NCI-H1694 (cell line): ENCODE measurements at regions not wholly inside any gene's neighbourhood (a gene's known extent, or its start where the extent isn't known, plus 50 kb on each side); places are given as distances from the start of the nearest gene placed in this dataset.

Experiments used
- DNase-seq: peaks from one replicate; lab custom pipeline; 2025; lab: John Stamatoyannopoulos, UW

DNA sequence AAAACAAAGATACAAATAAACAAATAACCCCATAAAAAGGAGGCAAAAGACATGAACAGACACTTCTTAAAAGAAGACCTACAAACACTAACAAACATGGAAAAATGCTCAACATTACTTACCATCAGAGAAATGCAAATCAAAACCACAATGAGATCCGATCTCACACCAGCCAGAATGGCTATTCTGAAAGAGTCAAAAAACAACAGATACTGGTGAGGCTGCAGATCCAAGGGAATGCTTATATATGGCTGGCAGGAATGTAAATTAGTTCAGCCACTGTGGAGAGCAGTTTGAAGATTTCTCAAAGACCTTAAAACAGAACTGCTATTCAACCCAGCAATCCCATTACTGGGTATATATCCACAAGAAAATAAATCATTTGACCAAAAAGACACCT is 80.4 kb upstream of the NRP1 start:
- DNase-seq = no peak

DNA sequence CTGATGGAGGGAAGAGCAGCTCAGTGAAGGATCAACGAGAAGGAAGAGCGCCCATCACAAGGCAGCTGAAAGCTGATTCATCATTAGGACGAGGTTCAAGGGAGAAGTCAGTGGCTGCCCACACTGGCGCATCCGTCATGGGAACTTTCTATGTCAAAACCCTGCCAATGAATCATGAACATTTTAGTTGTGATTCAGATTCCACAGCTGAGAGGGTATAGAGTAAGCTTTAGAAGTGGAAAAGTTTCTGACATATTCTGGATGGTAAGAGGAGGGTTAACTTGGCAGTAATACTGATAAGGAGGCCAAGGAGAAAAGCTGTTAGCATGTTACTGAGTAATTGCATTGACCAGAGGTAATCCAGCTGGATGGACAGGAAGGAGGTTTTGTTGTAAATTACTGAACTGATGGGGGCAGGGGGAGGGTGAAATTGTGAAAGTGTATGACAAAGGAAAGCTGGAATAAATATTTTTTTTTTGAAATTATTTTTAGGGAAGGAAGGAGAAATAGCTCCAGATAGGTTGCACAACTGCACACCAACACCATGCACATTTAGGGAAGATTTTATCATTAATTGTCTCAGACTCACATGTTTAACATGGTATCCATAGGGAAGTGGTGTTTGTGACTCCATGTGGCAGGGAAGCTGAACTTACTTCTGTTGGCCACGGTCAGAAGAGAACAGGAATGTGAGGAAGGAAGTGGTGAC is 78.3 kb upstream of the NRP1 start:
- no peak for DNase-seq

DNA sequence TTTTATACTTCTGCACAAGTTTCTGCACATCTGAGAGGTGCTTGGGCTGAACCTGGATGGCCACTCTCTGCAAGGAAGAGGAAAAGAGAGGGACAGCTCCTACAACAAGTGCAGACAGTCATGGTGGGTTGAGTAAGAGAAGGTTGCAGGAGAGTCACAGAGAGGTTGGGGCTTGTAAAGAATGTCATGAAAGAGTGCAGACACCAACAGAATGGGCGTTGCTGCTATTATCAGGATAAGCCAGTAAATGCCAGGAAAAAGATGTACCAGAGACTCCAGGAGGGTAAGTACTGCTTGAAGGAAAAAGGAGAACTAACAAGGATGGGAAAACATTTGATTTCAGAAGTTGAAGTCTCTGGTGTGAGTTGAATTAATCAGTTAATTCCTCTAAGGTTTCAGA is 77.8 kb upstream of the NRP1 start:
- DNase-seq = no peak

DNA sequence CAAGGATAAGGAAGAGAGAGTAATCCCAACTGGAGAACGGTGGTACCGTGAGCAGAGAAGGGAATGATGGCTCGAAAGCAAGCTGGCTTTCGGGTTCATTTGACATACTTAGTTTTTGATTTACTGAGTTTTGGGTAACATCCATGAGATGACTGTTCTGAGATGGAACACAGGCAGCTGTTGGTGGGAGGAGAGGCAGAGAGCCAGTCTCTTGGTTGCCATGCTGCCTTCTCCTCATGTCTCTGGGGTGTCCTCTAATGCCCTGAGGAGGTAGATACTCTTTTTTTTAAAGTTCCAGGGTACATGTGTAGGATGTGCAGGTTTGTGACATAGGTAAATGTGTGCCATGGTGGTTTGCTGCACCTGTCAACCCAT is 76.4 kb upstream of the NRP1 start:
- no peak for DNase-seq

DNA sequence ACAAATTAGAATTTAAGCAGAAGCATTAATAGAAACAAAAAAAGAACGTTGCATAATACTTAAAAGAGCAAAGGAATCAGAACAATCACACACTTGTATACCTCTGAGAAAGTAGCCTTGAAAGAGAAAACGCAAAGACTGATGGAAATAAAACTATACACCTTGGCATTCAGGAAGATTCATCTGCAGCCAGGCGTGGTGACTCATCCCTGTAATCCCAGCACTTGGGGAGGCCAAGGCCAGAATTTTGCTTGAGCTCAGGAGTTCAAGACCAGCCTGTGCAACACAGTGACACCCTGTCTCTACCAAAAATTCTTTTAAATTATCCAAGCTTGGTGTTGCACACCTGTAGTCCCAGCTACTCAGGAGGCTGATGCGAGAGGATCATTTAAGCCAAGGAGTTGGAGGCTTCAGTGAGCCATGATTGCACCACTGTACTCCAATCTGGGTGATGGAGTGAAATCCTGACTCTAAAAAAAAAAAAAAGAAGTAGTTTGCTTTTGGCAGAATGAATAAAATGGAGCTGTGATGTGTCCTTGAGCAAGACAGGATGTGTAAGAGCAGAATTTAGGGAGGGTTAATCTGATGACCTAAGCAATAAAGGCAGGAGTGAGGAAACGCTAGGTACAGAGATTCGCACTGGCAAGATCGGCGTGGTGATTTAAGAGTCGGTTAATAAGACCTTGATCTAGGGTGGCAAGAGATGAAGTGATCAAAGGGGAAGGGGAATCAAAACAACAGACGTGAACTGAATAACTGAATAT is 75.8 kb upstream of the NRP1 start:
- DNase-seq = no peak

DNA sequence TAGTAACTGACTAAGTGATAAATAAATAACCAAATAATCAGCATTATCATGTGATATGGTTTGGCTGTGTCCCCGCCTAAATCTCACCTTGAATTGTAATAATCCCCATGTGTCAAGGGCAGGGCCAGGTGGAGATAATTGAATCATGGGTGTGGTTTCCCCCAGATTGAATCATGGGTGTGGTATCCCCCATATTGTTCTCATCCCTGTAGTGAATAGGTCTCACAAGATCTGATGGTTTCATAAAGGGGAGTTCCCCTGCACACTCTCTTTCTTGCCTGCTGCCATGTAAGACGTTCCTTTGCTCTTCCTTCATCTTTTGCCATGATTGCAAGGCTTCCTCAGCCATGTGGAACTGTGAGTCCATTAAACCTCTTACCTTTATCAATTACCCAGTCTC is 72.1 kb upstream of the NRP1 start:
- no peak for DNase-seq

DNA sequence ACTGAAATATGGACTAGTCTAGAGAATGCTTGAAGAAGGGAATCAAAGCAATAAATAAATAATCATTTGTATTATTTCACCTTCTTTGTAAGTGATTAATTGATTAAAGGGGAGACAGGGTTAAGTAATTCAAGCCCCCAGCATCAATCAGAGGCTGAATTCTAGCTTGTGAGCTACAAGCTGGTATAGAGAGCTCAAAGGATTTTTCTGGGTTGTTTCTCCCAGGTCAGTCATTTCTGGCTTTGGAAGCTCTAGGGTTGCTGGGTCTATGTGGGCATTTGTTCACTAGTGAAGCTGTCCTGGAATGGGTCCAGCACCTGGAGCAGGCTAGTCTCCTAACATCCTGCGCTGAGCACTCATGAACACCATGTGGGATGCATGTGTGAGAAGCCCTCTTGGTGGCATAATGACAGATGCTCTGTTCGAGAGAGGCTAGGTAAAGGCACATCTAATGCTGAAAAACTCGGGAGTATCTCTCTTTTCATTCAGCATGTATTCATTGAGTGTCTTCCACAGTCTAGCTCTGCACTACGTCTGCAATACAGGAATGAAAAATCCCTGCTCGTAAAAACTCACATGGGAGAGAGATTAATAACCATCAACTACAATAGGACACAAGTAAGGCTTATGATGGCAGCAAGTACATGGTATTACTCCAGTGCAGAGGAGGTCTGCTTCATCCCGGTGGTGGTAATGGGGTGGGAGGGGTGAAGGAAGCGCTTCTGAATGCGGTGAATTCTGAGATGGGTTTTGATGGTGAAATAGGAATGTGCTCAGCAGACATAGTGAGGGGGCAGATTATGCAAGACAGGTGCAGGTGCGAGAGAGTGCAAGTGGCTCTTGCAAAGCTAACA is 68.0 kb upstream of the NRP1 start:
- no peak for DNase-seq

DNA sequence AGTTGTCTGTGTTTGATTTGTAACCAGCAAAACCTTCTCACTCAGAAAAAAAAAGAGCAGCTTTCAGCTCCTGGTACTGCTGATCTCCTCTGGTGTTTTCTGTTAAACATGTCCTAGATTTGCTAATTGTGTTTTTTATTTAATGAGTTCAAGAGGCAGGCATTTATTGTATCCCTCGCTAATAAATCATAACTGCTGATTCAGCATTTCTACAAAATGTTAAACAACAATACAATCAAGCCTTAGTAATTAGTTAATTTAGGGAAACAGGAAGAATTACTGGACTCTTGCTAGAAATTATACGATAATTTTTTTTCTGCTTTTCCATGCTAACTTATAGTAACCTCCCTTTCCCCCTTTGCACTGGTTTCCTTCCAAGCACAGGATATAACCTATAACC is 66.8 kb upstream of the NRP1 start:
- no peak for DNase-seq

DNA sequence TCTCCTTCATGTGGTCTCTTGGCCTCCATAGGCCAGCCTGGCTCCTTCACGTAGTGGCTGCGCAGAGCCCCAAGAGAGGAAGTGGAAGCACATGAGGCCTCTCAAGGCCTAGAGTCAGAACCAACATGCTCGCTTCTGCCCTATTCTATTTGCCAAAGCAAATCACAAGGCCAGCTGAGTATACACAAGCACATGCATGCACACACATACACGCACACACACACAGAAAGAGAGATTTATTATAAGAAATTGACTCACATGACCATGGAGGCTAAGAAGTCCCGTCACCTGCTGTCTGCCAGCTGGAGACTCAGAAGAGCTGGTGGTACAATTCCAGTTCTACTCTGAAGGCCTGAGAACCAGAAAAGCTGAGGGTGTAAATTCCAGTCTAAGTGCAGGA is 64.3 kb upstream of the NRP1 start:
- no peak for DNase-seq

DNA sequence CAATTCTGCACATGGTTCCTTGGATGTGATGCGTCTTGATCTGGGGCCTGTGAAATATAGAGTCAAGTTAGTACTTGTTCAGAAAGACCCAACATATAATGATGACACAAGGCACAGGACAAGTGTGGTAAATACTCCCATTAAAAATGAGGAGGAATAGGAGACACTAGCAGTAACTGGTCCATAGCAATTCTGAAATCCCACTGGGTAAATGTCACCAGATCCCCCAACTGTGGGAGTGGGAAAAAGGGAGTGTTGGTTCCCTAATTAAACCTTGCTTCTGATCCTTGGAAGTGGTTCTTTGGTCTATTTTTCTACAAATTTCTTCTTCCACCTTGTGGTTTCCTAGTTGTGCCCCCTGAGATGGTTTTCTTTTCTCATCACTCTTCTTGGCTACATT is 62.5 kb upstream of the NRP1 start:
- DNase-seq = no peak

DNA sequence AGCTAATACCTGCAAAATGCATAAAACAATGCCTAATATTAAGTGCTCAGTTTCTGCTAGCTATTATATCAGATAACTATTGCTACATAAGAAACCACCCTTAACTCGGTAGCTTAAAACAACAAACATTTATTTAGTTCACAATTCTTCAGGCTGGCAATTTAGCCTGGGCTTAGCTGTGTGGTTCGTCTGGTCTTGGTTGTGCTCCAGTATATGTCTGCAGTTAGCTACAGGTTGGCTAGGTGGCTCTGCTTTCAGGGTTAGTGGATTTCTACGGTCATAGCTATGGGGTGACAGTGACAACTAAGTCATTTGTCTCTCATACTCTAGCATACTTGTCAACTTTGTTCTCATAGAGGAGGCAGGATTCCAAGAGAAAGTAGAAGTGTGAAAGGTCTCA is 61.8 kb upstream of the NRP1 start:
- no peak for DNase-seq

DNA sequence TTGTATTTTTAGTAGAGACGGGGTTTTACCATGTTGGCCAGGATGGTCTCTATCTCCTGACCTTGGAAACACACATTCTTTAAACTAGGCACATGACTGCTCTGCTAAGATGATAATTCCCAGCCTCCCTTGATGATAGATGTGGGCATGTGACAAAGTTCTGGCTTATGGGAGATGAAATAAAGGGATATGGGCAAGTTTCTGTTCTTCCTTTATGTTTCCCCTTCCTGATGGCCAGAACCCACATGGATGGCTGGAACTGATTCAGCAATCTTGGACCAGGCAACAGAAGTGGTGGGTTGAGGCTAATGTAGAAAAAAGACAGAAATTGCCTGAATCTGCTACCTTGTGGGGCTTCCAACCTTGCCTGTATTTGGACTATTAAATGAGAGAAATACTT is 60.7 kb upstream of the NRP1 start:
- no peak for DNase-seq

DNA sequence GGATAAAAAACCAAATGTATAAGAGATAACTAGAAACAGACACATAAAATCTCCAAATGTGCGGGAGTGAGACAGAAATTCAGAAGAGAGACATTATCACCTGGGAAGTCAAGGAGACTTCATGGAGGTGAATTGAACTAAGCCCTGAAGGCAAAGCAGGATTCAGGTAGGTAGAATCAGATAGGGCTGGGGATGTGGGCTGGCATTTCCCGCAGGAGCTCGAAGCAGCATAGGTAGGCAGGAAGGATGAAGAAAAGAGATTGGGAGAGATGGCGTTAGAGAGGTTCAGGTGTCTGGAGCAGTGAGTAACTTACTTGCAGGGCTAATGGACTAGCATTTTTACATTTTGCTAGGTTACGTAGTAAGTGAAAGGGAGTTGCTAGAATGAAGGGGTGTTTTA is 58.2 kb upstream of the NRP1 start:
- no peak for DNase-seq

DNA sequence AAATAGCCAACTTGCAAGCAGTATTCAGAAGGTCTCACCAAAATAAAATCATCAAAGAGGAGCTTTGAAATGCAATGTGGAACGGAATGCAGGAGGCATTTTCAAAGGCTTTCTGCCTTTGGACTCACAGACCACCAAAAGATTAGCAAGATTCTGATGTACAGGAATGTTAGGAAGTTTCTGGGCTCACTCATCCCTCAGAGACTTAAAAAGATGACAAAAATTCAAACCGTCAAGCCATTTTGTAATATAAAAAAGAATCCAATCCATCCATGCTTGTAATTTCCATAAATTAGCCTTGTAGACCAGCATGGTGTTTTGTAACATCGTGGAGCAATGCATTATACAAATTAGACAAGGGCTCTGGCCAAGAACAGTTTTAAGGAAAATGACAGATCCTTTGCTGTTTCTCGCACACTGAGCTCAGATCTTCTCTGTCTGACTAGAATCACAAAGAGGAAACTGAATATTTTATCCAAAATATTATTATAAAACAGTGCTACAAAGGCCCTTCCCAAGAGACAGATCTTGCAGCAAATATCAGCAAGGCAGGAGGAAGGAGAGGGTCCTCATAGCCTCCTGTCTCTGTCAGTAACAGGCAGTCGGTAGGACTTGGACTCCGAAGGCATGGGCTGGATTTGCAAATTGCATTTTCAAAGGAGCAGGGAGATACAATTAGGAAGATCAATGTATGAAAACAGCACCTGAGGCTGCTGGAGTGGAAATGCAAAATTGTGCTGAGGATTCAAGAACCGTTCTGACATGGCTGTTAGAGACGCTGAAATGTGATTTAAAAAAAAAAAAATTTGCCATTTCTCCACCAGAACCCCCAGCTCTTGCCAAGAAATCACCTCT is 57.4 kb upstream of the NRP1 start:
- DNase-seq = no peak

DNA sequence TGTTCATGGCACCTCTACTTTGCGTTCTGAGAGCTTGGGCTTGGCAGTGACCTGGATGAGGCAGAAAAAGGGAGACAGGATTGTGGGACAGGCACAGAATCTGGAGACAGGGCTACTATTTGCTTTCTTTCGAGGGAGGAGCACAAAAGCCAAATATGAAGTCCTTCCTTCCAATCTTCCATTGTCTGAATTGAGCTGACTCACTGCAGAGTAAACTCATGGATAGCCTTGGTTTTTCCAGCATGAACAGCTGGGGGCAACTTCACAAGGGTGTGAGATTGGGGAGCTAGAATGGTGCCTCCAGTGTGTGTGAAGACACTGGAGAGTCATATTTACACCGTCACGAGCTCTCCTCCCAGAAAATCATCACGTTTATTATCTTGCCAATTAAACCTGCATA is 55.6 kb upstream of the NRP1 start:
- DNase-seq = no peak

DNA sequence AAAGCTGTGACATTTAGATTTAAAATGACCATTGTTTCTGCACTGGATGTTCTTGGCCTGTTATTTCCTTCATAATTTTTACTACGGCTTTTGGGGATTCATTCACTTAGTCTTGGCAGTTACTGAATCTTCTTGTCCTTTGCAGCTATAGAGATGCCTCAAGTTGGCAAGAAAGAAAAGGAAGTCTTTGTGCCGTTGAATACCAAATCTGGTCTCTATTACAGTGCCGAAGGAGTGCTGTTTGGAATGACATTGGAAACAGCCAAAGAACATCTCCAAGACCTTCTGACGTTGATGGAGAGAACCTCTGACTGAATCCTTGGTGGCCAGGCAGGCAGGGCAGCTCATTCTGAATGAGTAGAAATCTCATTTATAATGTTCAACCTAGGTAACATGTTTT is 54.3 kb upstream of the NRP1 start:
- DNase-seq = no peak

DNA sequence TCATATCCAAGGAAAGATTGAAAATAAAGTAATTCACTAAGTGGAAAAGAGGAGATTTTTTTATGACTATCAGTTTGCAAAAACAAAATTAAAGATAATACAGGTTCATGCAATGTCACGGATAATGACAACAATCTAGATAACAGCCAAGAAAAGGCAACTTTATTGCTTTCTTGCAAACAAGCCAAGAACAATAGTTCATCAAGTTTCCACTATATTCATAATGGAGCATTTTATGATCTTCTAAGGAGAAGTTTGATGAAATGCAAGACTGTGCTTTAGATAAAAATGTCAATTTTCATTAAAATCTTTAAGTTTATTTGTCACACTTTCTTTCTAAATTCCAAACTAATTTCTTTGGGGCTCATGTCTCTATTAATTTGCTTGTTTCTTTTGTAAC is 53.9 kb upstream of the NRP1 start:
- DNase-seq = no peak

DNA sequence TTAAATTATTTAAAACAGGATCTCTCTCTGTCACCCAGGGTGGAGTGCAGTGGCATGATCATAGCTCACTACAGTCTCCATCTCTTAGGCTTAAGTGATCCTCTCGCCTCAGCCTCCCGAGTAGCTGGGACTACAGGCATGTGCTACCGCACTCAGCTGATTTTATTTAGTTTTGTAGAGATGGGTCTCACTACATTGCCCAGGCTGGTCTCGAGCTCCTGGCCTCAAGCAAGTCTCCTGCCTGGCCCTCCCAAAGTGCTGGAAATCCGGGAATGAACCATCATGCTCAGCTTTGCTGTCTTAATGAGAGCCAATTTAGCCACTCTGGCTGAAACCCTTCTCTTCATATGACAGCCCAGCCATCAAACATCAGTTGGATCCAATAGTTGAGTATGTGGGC is 53.3 kb upstream of the NRP1 start:
- no peak for DNase-seq

DNA sequence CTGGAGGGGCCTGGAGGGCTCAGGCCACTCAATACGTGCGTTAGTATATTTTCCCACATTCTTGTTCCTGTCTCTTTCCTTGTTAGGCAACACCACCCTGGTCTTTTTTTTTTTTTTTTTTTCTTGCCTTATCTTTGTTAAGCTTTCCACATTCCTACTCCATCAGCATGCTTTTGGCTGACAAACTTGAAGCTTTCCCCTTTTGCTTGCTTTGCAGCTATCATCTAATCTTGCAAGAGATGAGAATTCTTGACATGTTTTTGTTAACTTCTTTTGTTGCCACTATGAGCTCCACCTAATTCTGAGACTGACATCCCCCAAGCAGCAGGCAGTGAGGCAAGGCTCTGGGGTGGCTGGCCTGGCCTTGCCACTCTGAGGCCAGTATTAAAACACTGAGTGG is 52.5 kb upstream of the NRP1 start:
- DNase-seq = no peak

DNA sequence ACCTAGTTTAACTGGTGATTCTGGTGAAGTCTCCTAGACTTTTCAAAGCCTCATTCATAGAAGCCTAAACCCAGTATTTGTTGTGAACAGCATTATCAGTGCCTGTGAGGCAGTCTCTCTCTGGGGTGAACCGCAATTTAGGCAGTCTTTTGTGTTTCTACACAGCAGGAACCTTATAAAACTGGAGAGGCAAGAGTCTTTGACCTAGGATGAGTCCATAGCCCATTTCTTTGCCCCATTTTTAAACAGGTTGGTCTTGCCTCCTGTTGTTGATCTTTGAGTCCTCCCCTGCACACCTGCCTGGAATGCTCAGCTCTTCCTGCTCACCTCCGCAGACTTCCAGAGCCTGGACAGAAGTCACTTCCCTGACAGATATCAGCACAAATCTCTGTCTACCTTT is 51.2 kb upstream of the NRP1 start:
- DNase-seq = no peak

DNA sequence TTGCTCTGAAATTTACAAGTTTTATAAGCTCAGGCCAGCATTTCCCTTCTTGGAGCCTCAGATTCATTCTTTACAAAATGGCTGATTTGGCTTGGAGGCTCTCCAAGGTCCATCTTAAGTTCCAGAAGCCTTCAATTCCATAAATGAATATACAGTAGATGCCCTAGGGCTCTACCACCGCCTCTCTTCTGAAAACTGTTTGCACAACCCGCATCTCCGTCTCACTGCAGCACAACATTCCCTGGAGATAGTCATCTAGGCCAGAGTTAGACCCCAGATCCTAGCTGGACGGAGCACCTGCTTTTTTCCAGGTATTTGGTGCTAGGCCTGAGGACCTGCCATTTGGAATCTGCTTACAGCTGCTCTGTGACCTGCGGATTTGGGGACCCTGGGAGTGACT is 50.5 kb upstream of the NRP1 start:
- no peak for DNase-seq
